B cell (primary cell): ENCODE measurements at regions not wholly inside any gene's neighbourhood (a gene's known extent, or its start where the extent isn't known, plus 50 kb on each side); places are given as distances from the start of the nearest gene placed in this dataset.

ENCODE experiments used
- ATAC-seq: fragments of 200-7000 bp; cut with Tn5 transposase; one replicate; pipeline ENCODE4 v1.10.0; 2021; ENCODE audit warnings: low read depth, mild to moderate bottlenecking, moderate number of reproducible peaks, moderate library complexity
- CTCF ChIA-PET: fragments of 350-600 bp; sonication (Branson Sonifier 250); formaldehyde crosslinking; loops from one replicate; lab custom pipeline; 2021; ENCODE audit warnings: antibody characterized with exemption, inconsistent platforms; lab: Charles Lee
- POLR2A ChIA-PET: fragments of 350-600 bp; sonication (Branson Sonifier 250); formaldehyde crosslinking; loops from one replicate; lab custom pipeline; 2021; ENCODE audit warnings: antibody characterized with exemption; lab: Charles Lee
- DNase-seq: peaks from one replicate; pipeline ENCODE4 v3.0.0; 2013
- H2AFZ ChIP-seq: 2 replicates; pipeline ENCODE4 v1.6.1; 2012; ENCODE audit warnings: mild to moderate bottlenecking, low read depth, low read length; ENCODE audit not compliant: insufficient read depth, poor library complexity, severe bottlenecking
- H3K27ac ChIP-seq, 2 donors: 1 replicate in 1 of 2; 2 replicates in 1 of 2; pipeline ENCODE4 v1.5.1; 2012 to 2013; ENCODE audit warnings: low read length in 2 of 2, mild to moderate bottlenecking in 2 of 2, moderate library complexity in 1 of 2
- H3K27me3 ChIP-seq, 4 experiments: fragments of 200-600 bp in 1 of 4; sonication (generic) in 1 of 4; replicated peaks in 1 of 4; 1 replicate in 2 of 4; 2 replicates in 2 of 4; pipeline versions ENCODE4 v1.6.1 to v1.7.0; 2013 to 2016; ENCODE audit warnings: low read length in 3 of 4, mild to moderate bottlenecking in 2 of 4, mixed read lengths in 1 of 4, moderate library complexity in 1 of 4; ENCODE audit not compliant: insufficient read depth in 4 of 4, control insufficient read depth in 3 of 4; ENCODE audit errors: control extremely low read depth in 1 of 4
- H3K36me3 ChIP-seq, 2 experiments: replicated peaks in 1 of 2; 1 replicate in 1 of 2; 2 replicates in 1 of 2; pipeline versions ENCODE4 v1.6.1 to v1.7.1; 2013; ENCODE audit warnings: low read length in 1 of 2; ENCODE audit not compliant: insufficient read depth in 2 of 2, control insufficient read depth in 1 of 2; ENCODE audit errors: control extremely low read depth in 1 of 2, extremely low read depth in 1 of 2
- H3K4me1 ChIP-seq, 2 donors: fragments of 200-600 bp in 1 of 2; sonication (generic) in 1 of 2; 1 replicate in 1 of 2; 2 replicates in 1 of 2; pipeline versions ENCODE4 v1.5.1 to v1.6.1; 2013 to 2017; ENCODE audit warnings: low read length in 2 of 2; ENCODE audit not compliant: control insufficient read depth in 2 of 2, insufficient read depth in 2 of 2
- H3K4me2 ChIP-seq: replicated peaks from 2 replicates; pipeline ENCODE3; 2012; ENCODE audit warnings: mild to moderate bottlenecking, low read depth, low read length; ENCODE audit not compliant: poor library complexity, severe bottlenecking
- H3K4me3 ChIP-seq, 5 experiments: fragments of 200-600 bp in 1 of 5; sonication (generic) in 1 of 5; 1 replicate in 3 of 5; 2 replicates in 2 of 5; pipeline versions ENCODE4 v1.5.1 to v1.7.0; 2011 to 2016; ENCODE audit warnings: low read length in 4 of 5, mild to moderate bottlenecking in 4 of 5, low read depth in 2 of 5, control low read depth in 1 of 5, moderate library complexity in 1 of 5; ENCODE audit not compliant: insufficient read depth in 1 of 5; ENCODE audit errors: control extremely low read depth in 1 of 5, extremely low read depth in 1 of 5
- H3K79me2 ChIP-seq: fragments of 200-600 bp; sonication (generic); one replicate; pipeline ENCODE4 v1.6.0; 2016; ENCODE audit warnings: low read length; ENCODE audit not compliant: control insufficient read depth, insufficient read depth
- H3K9ac ChIP-seq: fragments of 200-600 bp; sonication (generic); 2 replicates; pipeline ENCODE4 v1.6.1; 2017; ENCODE audit warnings: mild to moderate bottlenecking, low read length, moderate library complexity
- H3K9me3 ChIP-seq, 3 donors: one replicate each; pipeline versions ENCODE4 v1.6.1 to v1.7.1; 2013; ENCODE audit warnings: low read length in 2 of 3; ENCODE audit not compliant: control insufficient read depth in 2 of 3, insufficient read depth in 1 of 3; ENCODE audit errors: control extremely low read depth in 1 of 3
- H4K20me1 ChIP-seq: 2 replicates; pipeline ENCODE4 v1.6.0; 2012; ENCODE audit warnings: mild to moderate bottlenecking, low read length; ENCODE audit not compliant: insufficient read depth, control insufficient read depth, poor library complexity, severe bottlenecking
- H3K27ac Mint-ChIP-seq: one replicate; pipeline ENCODE4 v1.8.0; 2021; ENCODE audit warnings: mixed read lengths
- H3K27me3 Mint-ChIP-seq: one replicate; pipeline ENCODE4 v1.8.0; 2021; ENCODE audit warnings: mixed read lengths
- H3K4me1 Mint-ChIP-seq: one replicate; pipeline ENCODE4 v1.8.0; 2021; ENCODE audit warnings: mixed read lengths
- H3K4me3 Mint-ChIP-seq: one replicate; pipeline ENCODE4 v1.8.0; 2021; ENCODE audit warnings: mixed read lengths
- H3K9me3 Mint-ChIP-seq: one replicate; pipeline ENCODE4 v1.8.0; 2022; ENCODE audit warnings: mixed read lengths; ENCODE audit not compliant: insufficient read depth
- EZH2 ChIP-seq: IDR thresholded peaks from 2 replicates; pipeline ENCODE4 v1.6.1; 2012; ENCODE audit warnings: borderline replicate concordance, low read depth, mild to moderate bottlenecking, moderate library complexity, low read length; ENCODE audit not compliant: insufficient read depth, poor library complexity, severe bottlenecking
- WGBS: methylation state at CpG from one replicate; pipeline ENCODE4 v1.1.5; 2013; ENCODE audit warnings: missing lambda C conversion rate; ENCODE audit not compliant: insufficient coverage; 5-methylcytosine and 5-hydroxymethylcytosine counted together
- intact Hi-C: fragments of 100-400 bp; cut with micrococcal nuclease; formaldehyde crosslinking; loops from one replicate; pipeline ENCODE4 v1.10.0; 2022
- TF ChIP-seq, protein P1 (sequence below): fragments of 200-600 bp; IDR thresholded peaks from one replicate; pipeline ENCODE4 v1.8.0; 2022; ENCODE audit warnings: antibody characterized with exemption, mild to moderate bottlenecking

DNA sequence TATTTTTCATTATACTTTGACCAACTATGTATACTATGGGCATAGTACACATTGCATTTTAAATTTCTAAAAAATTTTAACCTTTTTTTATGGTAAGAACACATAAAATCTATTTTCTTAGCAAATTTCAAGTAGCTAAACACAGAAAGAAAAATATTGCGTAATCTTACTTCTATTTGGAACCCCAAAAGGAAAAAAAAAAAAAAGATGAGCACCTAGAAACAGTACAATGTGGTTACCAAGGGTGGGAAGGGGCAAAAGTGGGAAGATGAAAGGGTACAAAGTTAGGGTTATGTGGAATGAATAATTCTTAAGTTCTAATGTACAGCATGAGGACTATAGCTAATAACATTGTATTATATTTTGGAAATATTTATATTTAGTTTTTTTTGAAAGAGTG is 205.0 kb upstream of the EPHA4 start:
- no peaks in the 10 kb centered on the region for H3K9me3 ChIP-seq

DNA sequence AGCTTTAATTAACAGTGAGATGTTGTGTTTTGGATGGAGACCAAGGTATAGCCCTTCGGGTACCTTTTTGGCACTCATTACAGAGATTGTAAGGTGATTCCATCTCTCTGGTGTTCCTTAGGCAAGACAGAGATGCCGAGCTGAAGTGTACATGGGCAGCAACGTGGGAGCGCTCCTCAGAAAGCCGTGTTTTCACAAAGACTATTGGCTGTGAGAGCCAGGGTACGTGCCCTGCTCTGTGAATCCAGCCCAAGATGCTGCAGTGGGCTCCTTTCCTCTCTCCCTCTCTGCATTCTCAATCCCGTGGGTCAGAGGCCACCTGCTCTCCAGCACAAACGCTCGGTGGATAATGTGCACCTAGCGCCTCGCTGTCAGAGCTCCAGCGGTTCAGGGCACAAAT is 203.0 kb upstream of the EPHA4 start:
- peaks cover 3% of the 10 kb centered on the region for H3K27me3 Mint-ChIP-seq
- no peak for DNase-seq
- H3K9me3 Mint-ChIP-seq, result no peaks in the 10 kb centered on the region
- WGBS, result 82% methylated on average over 7 of the region's 12 CpGs
- Histone ChIP-seq H3K4me3 (no peak overlapping the region), H3K79me2 (no peaks in the 10 kb centered on the region), H4K20me1 (no peaks in the 10 kb centered on the region), H3K4me1 (no peaks in the 10 kb centered on the region), H3K9me3 (no peaks in the 10 kb centered on the region), H3K4me2 (no peak overlapping the region), H3K36me3 (no peaks in the 10 kb centered on the region), H3K27ac (no peak overlapping the region), H3K9ac (no peak overlapping the region), H3K27me3 (no peaks in the 10 kb centered on the region), H2AFZ (no peak overlapping the region)
- ChIA-PET CTCF (no interaction called here), POLR2A (no interaction called here)
- no peak for ATAC-seq
- intact Hi-C loops, result no loop called here
- TF ChIP-seq, protein P1, sequence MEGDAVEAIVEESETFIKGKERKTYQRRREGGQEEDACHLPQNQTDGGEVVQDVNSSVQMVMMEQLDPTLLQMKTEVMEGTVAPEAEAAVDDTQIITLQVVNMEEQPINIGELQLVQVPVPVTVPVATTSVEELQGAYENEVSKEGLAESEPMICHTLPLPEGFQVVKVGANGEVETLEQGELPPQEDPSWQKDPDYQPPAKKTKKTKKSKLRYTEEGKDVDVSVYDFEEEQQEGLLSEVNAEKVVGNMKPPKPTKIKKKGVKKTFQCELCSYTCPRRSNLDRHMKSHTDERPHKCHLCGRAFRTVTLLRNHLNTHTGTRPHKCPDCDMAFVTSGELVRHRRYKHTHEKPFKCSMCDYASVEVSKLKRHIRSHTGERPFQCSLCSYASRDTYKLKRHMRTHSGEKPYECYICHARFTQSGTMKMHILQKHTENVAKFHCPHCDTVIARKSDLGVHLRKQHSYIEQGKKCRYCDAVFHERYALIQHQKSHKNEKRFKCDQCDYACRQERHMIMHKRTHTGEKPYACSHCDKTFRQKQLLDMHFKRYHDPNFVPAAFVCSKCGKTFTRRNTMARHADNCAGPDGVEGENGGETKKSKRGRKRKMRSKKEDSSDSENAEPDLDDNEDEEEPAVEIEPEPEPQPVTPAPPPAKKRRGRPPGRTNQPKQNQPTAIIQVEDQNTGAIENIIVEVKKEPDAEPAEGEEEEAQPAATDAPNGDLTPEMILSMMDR, result no peak
- no peak for TF ChIP-seq EZH2
- no peak overlapping the region for H3K4me3 Mint-ChIP-seq
- H3K4me1 Mint-ChIP-seq, result no peaks in the 10 kb centered on the region
- H3K27ac Mint-ChIP-seq, result no peak overlapping the region

More for the DNA sequence above, 205.0 kb upstream of the EPHA4 start:
- Histone ChIP-seq H3K4me3 (no peak overlapping the region), H3K4me2 (no peak overlapping the region), H3K27me3 (no peaks in the 10 kb centered on the region), H2AFZ (no peak overlapping the region), H3K36me3 (no peaks in the 10 kb centered on the region), H3K27ac (no peak overlapping the region), H3K9ac (no peak overlapping the region), H3K79me2 (no peaks in the 10 kb centered on the region), H4K20me1 (no peaks in the 10 kb centered on the region), H3K4me1 (no peaks in the 10 kb centered on the region)
- POLR2A ChIA-PET, result no interaction called here
- intact Hi-C loops, result no loop called here
- H3K4me3 Mint-ChIP-seq, result no peak overlapping the region
- no peak overlapping the region for H3K27ac Mint-ChIP-seq
- CTCF ChIA-PET, result no interaction called here
- DNase-seq (no peak), ATAC-seq (no peak)
- no peaks in the 10 kb centered on the region for H3K4me1 Mint-ChIP-seq
- no peak for TF ChIP-seq EZH2
- TF ChIP-seq, protein P1, result no peak
- no CpG with 5 or more reads among the region's 1 CpG for WGBS
- H3K9me3 Mint-ChIP-seq, result no peaks in the 10 kb centered on the region
- H3K27me3 Mint-ChIP-seq, result peaks cover 3% of the 10 kb centered on the region
